ENCODE measurements at regions not wholly inside any gene's neighbourhood (a gene's known extent, or its start where the extent isn't known, plus 50 kb on each side); places are given as distances from the start of the nearest gene placed in this dataset.

DNA sequence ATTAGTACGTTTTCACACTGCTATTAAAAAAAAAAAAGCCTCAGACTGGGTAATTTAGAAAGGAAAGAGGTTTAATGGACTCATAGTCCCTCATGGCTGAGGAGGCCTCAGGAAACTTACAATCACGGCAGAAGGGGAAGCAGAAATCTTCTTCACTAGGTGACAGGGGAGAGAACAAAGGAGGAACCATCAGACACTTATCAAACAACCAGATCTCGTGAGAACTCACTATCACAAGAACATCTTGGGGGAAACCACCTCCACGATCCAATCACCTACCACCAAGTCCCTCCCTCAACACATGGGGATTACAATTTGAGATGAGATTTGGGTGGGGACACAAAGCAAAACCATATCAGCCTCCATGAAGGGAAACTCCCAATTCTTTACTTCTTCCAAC, 85.2 kb upstream of the MAFB start:
- TF ChIP-seq POLR2AphosphoS5 (IDR thresholded peaks at IDR 0.05; ENCODE audit: borderline replicate concordance, low read depth, low read length) (no peak), EZH2 (IDR thresholded peaks at IDR 0.05) (no peak), FOXP2 (optimal IDR thresholded peaks at IDR 0.05; ENCODE audit: control extremely low read depth, extremely low read length, insufficient read depth) (no peak)
